Activated CD8-positive, alpha-beta memory T cell treated with anti-CD3 and anti-CD28 coated beads, Interleukin-2, amount 10 ng/mL, durations not matched to agents 7 days and 5 days (primary cell): ENCODE measurements at regions not wholly inside any gene's neighbourhood (a gene's known extent, or its start where the extent isn't known, plus 50 kb on each side); places are given as distances from the start of the nearest gene placed in this dataset.

Source experiments
- ATAC-seq: fragments of 150-1000 bp; cut with Tn5 transposase; one replicate; pipeline ENCODE4 v1.10.0; 2021; ENCODE audit warnings: moderate library complexity
- CTCF ChIA-PET: fragments of 350-600 bp; sonication (Branson Sonifier 250); formaldehyde crosslinking; loops from one replicate; lab custom pipeline; 2021; ENCODE audit warnings: antibody characterized with exemption; lab: Charles Lee
- DNase-seq: peaks from one replicate; pipeline ENCODE4 v3.0.0-alpha.2; 2020
- H3K27ac Mint-ChIP-seq: one replicate; pipeline ENCODE4 v1.8.0; 2021; ENCODE audit warnings: mild to moderate bottlenecking, mixed read lengths
- H3K27me3 Mint-ChIP-seq: one replicate; pipeline ENCODE4 v1.8.0; 2021; ENCODE audit warnings: mixed read lengths
- H3K36me3 Mint-ChIP-seq: one replicate; pipeline ENCODE4 v1.8.0; 2021; ENCODE audit warnings: mild to moderate bottlenecking, mixed read lengths
- H3K4me1 Mint-ChIP-seq: one replicate; pipeline ENCODE4 v1.8.0; 2021; ENCODE audit warnings: mixed read lengths
- H3K4me3 Mint-ChIP-seq: one replicate; pipeline ENCODE4 v1.8.0; 2021; ENCODE audit warnings: mild to moderate bottlenecking, moderate library complexity, mixed read lengths
- H3K9me3 Mint-ChIP-seq: one replicate; pipeline ENCODE4 v1.8.0; 2022; ENCODE audit warnings: low read depth, mixed read lengths

- ATAC-seq = no peak
- Mint-ChIP-seq H3K27me3 (no peaks in the 10 kb centered on the region), H3K4me3 (no peak overlapping the region), H3K9me3 (peaks cover 10% of the 10 kb centered on the region), H3K27ac (no peak overlapping the region), H3K36me3 (peaks cover 3% of the 10 kb centered on the region), H3K4me1 (no peaks in the 10 kb centered on the region)
- CTCF ChIA-PET = no interaction called here
- DNase-seq = no peak
These were observed 614.6 kb downstream of the TBC1D22A start for GRCh38 chr22:47376901-47377505.

GRCh38 chr22:47376322-47376700 lies 613.9 kb downstream of the TBC1D22A start:
- H3K36me3 Mint-ChIP-seq = peaks cover 3% of the 10 kb centered on the region
- no peaks in the 10 kb centered on the region for H3K4me1 Mint-ChIP-seq
- ATAC-seq = no peak
- H3K9me3 Mint-ChIP-seq = peaks cover 10% of the 10 kb centered on the region
- H3K27ac Mint-ChIP-seq = no peak overlapping the region
- no peak for DNase-seq
- H3K4me3 Mint-ChIP-seq = no peak overlapping the region
- CTCF ChIA-PET = no interaction called here
- no peaks in the 10 kb centered on the region for H3K27me3 Mint-ChIP-seq

- Mint-ChIP-seq H3K27me3 (no peaks in the 10 kb centered on the region), H3K4me1 (no peaks in the 10 kb centered on the region), H3K27ac (no peak overlapping the region), H3K36me3 (peaks cover 3% of the 10 kb centered on the region), H3K9me3 (peaks cover 10% of the 10 kb centered on the region), H3K4me3 (no peak overlapping the region)
- CTCF ChIA-PET = no interaction called here
- ATAC-seq (no peak), DNase-seq (no peak)
These were observed 613.3 kb downstream of the TBC1D22A start for GRCh38 chr22:47375621-47376321.

GRCh38 chr22:47374901-47375575 lies 612.6 kb downstream of the TBC1D22A start:
- Mint-ChIP-seq H3K27ac (no peak overlapping the region), H3K4me1 (no peaks in the 10 kb centered on the region), H3K4me3 (no peak overlapping the region), H3K27me3 (no peaks in the 10 kb centered on the region), H3K9me3 (peaks cover 10% of the 10 kb centered on the region), H3K36me3 (peaks cover 3% of the 10 kb centered on the region)
- CTCF ChIA-PET = no interaction called here
- DNase-seq (no peak), ATAC-seq (no peak)

- Mint-ChIP-seq H3K27ac (no peak overlapping the region), H3K27me3 (no peaks in the 10 kb centered on the region)
- no peak for ATAC-seq
These were observed 611.9 kb downstream of the TBC1D22A start for GRCh38 chr22:47374273-47374771.

GRCh38 chr22:47373648-47374272 lies 611.3 kb downstream of the TBC1D22A start:
- Mint-ChIP-seq H3K27ac (no peak overlapping the region), H3K9me3 (peaks cover 8% of the 10 kb centered on the region), H3K36me3 (peaks cover 2% of the 10 kb centered on the region), H3K4me3 (no peak overlapping the region), H3K27me3 (no peaks in the 10 kb centered on the region), H3K4me1 (no peaks in the 10 kb centered on the region)
- DNase-seq (no peak), ATAC-seq (no peak)
- CTCF ChIA-PET = no interaction called here

More at GRCh38 chr22:47374273-47374771, 611.9 kb downstream of the TBC1D22A start:
- peaks cover 3% of the 10 kb centered on the region for H3K36me3 Mint-ChIP-seq
- H3K9me3 Mint-ChIP-seq = peaks cover 10% of the 10 kb centered on the region
- no peaks in the 10 kb centered on the region for H3K4me1 Mint-ChIP-seq
- CTCF ChIA-PET = no interaction called here
- no peak overlapping the region for H3K4me3 Mint-ChIP-seq
- DNase-seq = no peak

- Mint-ChIP-seq H3K4me3 (no peak overlapping the region), H3K27ac (no peak overlapping the region), H3K36me3 (no peaks in the 10 kb centered on the region), H3K9me3 (no peaks in the 10 kb centered on the region), H3K27me3 (no peaks in the 10 kb centered on the region), H3K4me1 (no peaks in the 10 kb centered on the region)
- ATAC-seq (no peak), DNase-seq (no peak)
- CTCF ChIA-PET = no interaction called here
These were observed 610.3 kb downstream of the TBC1D22A start for GRCh38 chr22:47372596-47373385.

GRCh38 chr22:47372111-47372581 lies 609.7 kb downstream of the TBC1D22A start:
- Mint-ChIP-seq H3K4me1 (no peaks in the 10 kb centered on the region), H3K27ac (no peak overlapping the region), H3K36me3 (no peaks in the 10 kb centered on the region), H3K4me3 (no peak overlapping the region), H3K9me3 (no peaks in the 10 kb centered on the region), H3K27me3 (no peaks in the 10 kb centered on the region)
- ATAC-seq = no peak
- CTCF ChIA-PET = no interaction called here
- peak; percentile 23 for DNase-seq

GRCh38 chr22:47371263-47372090 lies 609.0 kb downstream of the TBC1D22A start:
- DNase-seq (peak; percentile 32), ATAC-seq (no peak)
- Mint-ChIP-seq H3K27me3 (no peaks in the 10 kb centered on the region), H3K36me3 (no peaks in the 10 kb centered on the region), H3K27ac (no peak overlapping the region), H3K4me3 (no peak overlapping the region), H3K9me3 (no peaks in the 10 kb centered on the region), H3K4me1 (no peaks in the 10 kb centered on the region)
- CTCF ChIA-PET = no interaction called here

- Mint-ChIP-seq H3K27ac (no peak overlapping the region), H3K9me3 (no peaks in the 10 kb centered on the region), H3K27me3 (no peaks in the 10 kb centered on the region), H3K4me1 (no peaks in the 10 kb centered on the region), H3K4me3 (no peak overlapping the region), H3K36me3 (no peaks in the 10 kb centered on the region)
- peak; percentile 27 for DNase-seq
- ATAC-seq = no peak
- CTCF ChIA-PET = no interaction called here
These were observed 608.2 kb downstream of the TBC1D22A start for GRCh38 chr22:47370448-47371262.

GRCh38 chr22:47369431-47370015 lies 607.1 kb downstream of the TBC1D22A start:
- ATAC-seq (no peak), DNase-seq (peak; percentile 16)
- Mint-ChIP-seq H3K4me1 (no peaks in the 10 kb centered on the region), H3K9me3 (no peaks in the 10 kb centered on the region), H3K27ac (no peak overlapping the region), H3K4me3 (no peak overlapping the region), H3K27me3 (no peaks in the 10 kb centered on the region), H3K36me3 (no peaks in the 10 kb centered on the region)
- CTCF ChIA-PET = no interaction called here
